ENCODE measurements at regions not wholly inside any gene's neighbourhood (a gene's known extent, or its start where the extent isn't known, plus 50 kb on each side); places are given as distances from the start of the nearest gene placed in this dataset.

- DNase-seq (ENCODE audit: low read depth) = no peak
Observed at GRCh38 chr13:80131204-80131603, 209.7 kb downstream of the SPRY2 start.

- DNase-seq (ENCODE audit: low read depth) = no peak
Observed at GRCh38 chr13:80126389-80127068, 214.4 kb downstream of the SPRY2 start.

- no peak for DNase-seq (ENCODE audit: low read depth)
Observed at GRCh38 chr13:80123945-80124344, 217.0 kb downstream of the SPRY2 start.

- DNase-seq (ENCODE audit: low read depth) = no peak
Observed at GRCh38 chr13:80121038-80121437, 219.9 kb downstream of the SPRY2 start.

GRCh38 chr13:80118506-80118905 is 222.4 kb downstream of the SPRY2 start:
- no peak for DNase-seq (ENCODE audit: low read depth)

- no peak for DNase-seq (ENCODE audit: low read depth)
Observed at GRCh38 chr13:80118099-80118498, 222.8 kb downstream of the SPRY2 start.

GRCh38 chr13:80117515-80117914 is 223.4 kb downstream of the SPRY2 start:
- no peak for DNase-seq (ENCODE audit: low read depth)

GRCh38 chr13:80116107-80116506 is 224.8 kb downstream of the SPRY2 start:
- DNase-seq (ENCODE audit: low read depth) = no peak

- no peak for DNase-seq (ENCODE audit: low read depth)
Observed at GRCh38 chr13:80115616-80116015, 225.3 kb downstream of the SPRY2 start.

GRCh38 chr13:80113714-80114454 is 227.0 kb downstream of the SPRY2 start:
- DNase-seq (ENCODE audit: low read depth) = no peak

- DNase-seq (ENCODE audit: low read depth) = no peak
Observed at GRCh38 chr13:80109303-80109702, 231.6 kb downstream of the SPRY2 start.

- DNase-seq (ENCODE audit: low read depth) = no peak
Observed at GRCh38 chr13:80105350-80105749, 235.6 kb downstream of the SPRY2 start.

- DNase-seq (ENCODE audit: low read depth) = no peak
Observed at GRCh38 chr13:80101040-80101439, 239.9 kb downstream of the SPRY2 start.

GRCh38 chr13:80100636-80101035 is 240.3 kb downstream of the SPRY2 start:
- no peak for DNase-seq (ENCODE audit: low read depth)

- no peak for DNase-seq (ENCODE audit: low read depth)
Observed at GRCh38 chr13:80097561-80097960, 243.4 kb downstream of the SPRY2 start.

- no peak for DNase-seq (ENCODE audit: low read depth)
Observed at GRCh38 chr13:80096383-80096782, 244.5 kb downstream of the SPRY2 start.

- DNase-seq (ENCODE audit: low read depth) = no peak
Observed at GRCh38 chr13:80094526-80094925, 246.4 kb downstream of the SPRY2 start.

- DNase-seq (ENCODE audit: low read depth) = no peak
Observed at GRCh38 chr13:80093888-80094287, 247.0 kb downstream of the SPRY2 start.

- DNase-seq (ENCODE audit: low read depth) = no peak
Observed at GRCh38 chr13:80086304-80086721, 254.6 kb downstream of the SPRY2 start.

GRCh38 chr13:80083853-80084676 is 256.9 kb downstream of the SPRY2 start:
- no peak for DNase-seq (ENCODE audit: low read depth)

- no peak for DNase-seq (ENCODE audit: low read depth)
Observed at GRCh38 chr13:80083081-80083852, 257.7 kb downstream of the SPRY2 start.
